Endodermal cell (in vitro differentiated cells): ENCODE measurements at regions not wholly inside any gene's neighbourhood (a gene's known extent, or its start where the extent isn't known, plus 50 kb on each side); places are given as distances from the start of the nearest gene placed in this dataset.
A peak's percentile ranks its signal among the peaks of the same experiment; 100 is the strongest.

Experiments used
- DNase-seq: peaks from one replicate; pipeline ENCODE4 v3.0.0-alpha.2; 2017
- H3K27ac ChIP-seq: 2 replicates; pipeline ENCODE4 v1.5.1; 2013; ENCODE audit warnings: mild to moderate bottlenecking, low read depth, low read length, moderate library complexity
- H3K27me3 ChIP-seq: 2 replicates; pipeline ENCODE4 v1.6.1; 2013; ENCODE audit warnings: mild to moderate bottlenecking, low read length, moderate library complexity; ENCODE audit not compliant: insufficient read depth, control insufficient read depth, poor library complexity, severe bottlenecking
- H3K36me3 ChIP-seq: 2 replicates; pipeline ENCODE4 v1.7.0; 2013; ENCODE audit warnings: mild to moderate bottlenecking, low read length, moderate library complexity; ENCODE audit not compliant: control insufficient read depth, insufficient read depth
- H3K4me1 ChIP-seq: one replicate; pipeline ENCODE4 v1.7.0; 2013; ENCODE audit warnings: low read length; ENCODE audit not compliant: control insufficient read depth, insufficient read depth
- H3K4me3 ChIP-seq: 2 replicates; pipeline ENCODE4 v1.5.1; 2013; ENCODE audit warnings: mild to moderate bottlenecking, low read length, moderate library complexity
- H3K9ac ChIP-seq: 2 replicates; pipeline ENCODE4 v1.6.1; 2013; ENCODE audit warnings: mild to moderate bottlenecking, low read length, moderate library complexity; ENCODE audit not compliant: poor library complexity, severe bottlenecking; ENCODE audit errors: extremely low read depth
- H3K9me3 ChIP-seq: 2 replicates; pipeline ENCODE4 v1.6.1; 2013; ENCODE audit warnings: mild to moderate bottlenecking, low read length, moderate library complexity; ENCODE audit not compliant: control insufficient read depth
- H3K27ac Mint-ChIP-seq: 2 replicates; pipeline ENCODE4 v1.8.0; 2020; ENCODE audit warnings: mixed read lengths
- H3K27me3 Mint-ChIP-seq: 2 replicates; pipeline ENCODE4 v1.8.0; 2021; ENCODE audit warnings: mild to moderate bottlenecking, mixed read lengths; ENCODE audit not compliant: insufficient read depth
- H3K36me3 Mint-ChIP-seq: 2 replicates; pipeline ENCODE4 v1.8.0; 2020; ENCODE audit warnings: low read depth, mixed read lengths
- H3K4me1 Mint-ChIP-seq: 2 replicates; pipeline ENCODE4 v1.8.0; 2020; ENCODE audit warnings: mixed read lengths
- H3K4me3 Mint-ChIP-seq: 2 replicates; pipeline ENCODE4 v1.8.0; 2020; ENCODE audit warnings: mild to moderate bottlenecking, moderate library complexity, mixed read lengths
- H3K9me3 Mint-ChIP-seq: 2 replicates; pipeline ENCODE4 v1.8.0; 2020; ENCODE audit warnings: mild to moderate bottlenecking, mixed read lengths
- WGBS, 2 experiments: methylation state at CpG; one replicate each; pipeline versions ENCODE4 v1.1.5 to v1.1.7; 2013; ENCODE audit warnings: missing lambda C conversion rate in 2 of 2, mixed read lengths in 1 of 2; ENCODE audit not compliant: insufficient coverage in 1 of 2, insufficient read length in 1 of 2; 5-methylcytosine and 5-hydroxymethylcytosine counted together
- TF ChIP-seq, protein P1 (sequence below): fragments of 200-600 bp; sonication (generic); conservative IDR thresholded peaks from 2 replicates; pipeline ENCODE4 v1.5.0; 2021; ENCODE audit warnings: antibody characterized with exemption, mild to moderate bottlenecking

DNA sequence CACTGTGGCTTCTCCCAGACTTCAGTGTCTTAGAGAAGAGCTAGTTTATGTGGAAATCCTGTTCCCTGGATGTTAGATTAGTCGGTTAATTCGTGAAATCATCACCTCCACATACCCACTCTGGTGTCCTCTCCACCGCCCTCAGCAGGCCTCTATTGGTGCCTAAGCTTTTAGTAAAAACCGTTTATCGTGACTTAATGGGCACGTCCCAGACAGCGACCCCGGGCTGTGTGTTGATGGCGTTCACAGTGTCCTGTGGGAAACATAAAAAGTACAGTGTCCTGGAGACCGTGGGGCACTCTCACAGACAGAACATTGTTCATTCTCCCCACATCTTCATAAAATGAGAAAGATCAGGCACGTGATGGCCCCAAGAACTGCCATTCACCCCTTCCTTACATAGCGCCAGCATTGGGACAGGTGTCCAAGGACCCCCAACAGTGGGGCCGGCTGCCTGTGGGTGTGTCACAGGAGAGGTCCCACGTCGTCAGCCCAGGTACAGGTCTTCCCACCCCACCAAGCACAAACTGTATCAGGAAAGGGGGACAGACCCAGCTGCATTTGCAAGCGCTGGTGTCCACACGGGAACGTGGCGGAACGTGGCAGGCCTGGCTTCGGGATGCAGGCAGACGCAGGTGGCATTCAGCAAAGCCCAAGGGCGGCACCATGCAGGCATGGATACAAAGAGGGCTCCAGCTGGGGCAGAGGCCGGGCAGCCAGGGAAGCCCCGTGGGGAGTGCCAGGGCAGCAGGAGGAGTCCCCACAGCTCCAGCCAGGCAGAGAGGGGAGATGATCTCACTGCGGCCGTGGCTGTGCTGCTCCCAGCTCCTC lies 237.7 kb downstream of the DLL1 start:
- Mint-ChIP-seq H3K27me3 (peaks cover 1% of the 10 kb centered on the region), H3K9me3 (peaks cover 15% of the 10 kb centered on the region), H3K4me3 (no peak overlapping the region), H3K4me1 (no peaks in the 10 kb centered on the region), H3K36me3 (no peaks in the 10 kb centered on the region), H3K27ac (no peak overlapping the region)
- Histone ChIP-seq H3K4me1 (no peaks in the 10 kb centered on the region), H3K27me3 (no peaks in the 10 kb centered on the region), H3K4me3 (no peak overlapping the region), H3K9me3 (no peaks in the 10 kb centered on the region), H3K9ac (no peak overlapping the region), H3K27ac (no peak overlapping the region), H3K36me3 (no peaks in the 10 kb centered on the region)
- 83 to 89% methylated on average over 19 to 27 of the region's 27 CpGs for WGBS, 2 experiments
- TF ChIP-seq, protein P1, sequence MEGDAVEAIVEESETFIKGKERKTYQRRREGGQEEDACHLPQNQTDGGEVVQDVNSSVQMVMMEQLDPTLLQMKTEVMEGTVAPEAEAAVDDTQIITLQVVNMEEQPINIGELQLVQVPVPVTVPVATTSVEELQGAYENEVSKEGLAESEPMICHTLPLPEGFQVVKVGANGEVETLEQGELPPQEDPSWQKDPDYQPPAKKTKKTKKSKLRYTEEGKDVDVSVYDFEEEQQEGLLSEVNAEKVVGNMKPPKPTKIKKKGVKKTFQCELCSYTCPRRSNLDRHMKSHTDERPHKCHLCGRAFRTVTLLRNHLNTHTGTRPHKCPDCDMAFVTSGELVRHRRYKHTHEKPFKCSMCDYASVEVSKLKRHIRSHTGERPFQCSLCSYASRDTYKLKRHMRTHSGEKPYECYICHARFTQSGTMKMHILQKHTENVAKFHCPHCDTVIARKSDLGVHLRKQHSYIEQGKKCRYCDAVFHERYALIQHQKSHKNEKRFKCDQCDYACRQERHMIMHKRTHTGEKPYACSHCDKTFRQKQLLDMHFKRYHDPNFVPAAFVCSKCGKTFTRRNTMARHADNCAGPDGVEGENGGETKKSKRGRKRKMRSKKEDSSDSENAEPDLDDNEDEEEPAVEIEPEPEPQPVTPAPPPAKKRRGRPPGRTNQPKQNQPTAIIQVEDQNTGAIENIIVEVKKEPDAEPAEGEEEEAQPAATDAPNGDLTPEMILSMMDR, result no peak
- peak; percentile 18 for DNase-seq

DNA sequence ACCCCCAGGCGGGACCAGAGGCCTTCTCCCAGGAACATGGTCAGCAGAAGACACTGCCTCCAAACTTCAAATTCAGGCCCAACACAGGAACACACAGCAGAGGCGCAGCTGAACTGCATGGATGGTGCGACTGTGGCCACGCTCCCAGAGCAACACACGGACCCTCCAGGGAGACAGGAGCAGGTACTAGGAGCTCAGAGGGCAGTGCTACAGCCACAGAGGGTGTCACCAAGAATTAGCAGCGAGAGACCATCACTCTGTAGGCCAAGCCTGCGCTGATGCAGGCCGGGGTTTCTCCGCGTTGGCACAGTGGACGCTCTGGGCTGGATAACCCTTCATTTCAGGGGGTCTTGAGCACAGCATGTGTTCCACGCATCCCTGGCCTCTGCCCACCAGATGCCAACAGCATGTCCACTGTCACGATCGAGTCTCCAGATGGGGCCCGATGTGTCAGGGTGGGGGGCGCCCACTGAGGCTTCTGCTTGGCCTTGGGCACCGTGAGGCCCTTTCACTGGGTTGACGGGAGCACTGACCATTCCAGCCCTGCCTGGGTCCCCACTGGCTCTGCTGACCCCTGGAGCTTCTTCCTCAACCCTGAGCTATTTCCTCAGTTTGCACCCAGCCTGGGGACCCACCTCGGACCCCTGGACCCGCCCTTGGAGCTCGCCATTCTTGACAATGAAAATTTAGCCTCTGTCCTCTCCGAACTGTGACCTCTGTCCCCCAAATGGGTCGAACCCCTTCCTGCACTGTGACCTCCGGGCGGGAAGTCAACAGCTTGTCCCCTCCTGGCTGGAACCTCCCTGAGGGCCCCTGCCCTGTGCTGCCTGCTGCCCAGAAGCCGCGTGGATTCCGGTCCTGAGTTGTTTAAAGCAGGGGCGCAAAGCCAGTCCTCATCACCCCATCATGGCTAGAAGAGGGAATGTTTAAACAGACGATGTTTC lies 239.4 kb downstream of the DLL1 start:
- no peak overlapping the region for H3K27ac ChIP-seq
- Mint-ChIP-seq H3K4me3 (no peak overlapping the region), H3K27me3 (peaks cover 1% of the 10 kb centered on the region), H3K9me3 (peaks cover 12% of the 10 kb centered on the region), H3K36me3 (no peaks in the 10 kb centered on the region), H3K4me1 (no peaks in the 10 kb centered on the region), H3K27ac (no peak overlapping the region)
- TF ChIP-seq, protein P1, result no peak
- H3K27me3 ChIP-seq, result no peaks in the 10 kb centered on the region
- H3K9ac ChIP-seq, result no peak overlapping the region
- no peaks in the 10 kb centered on the region for H3K4me1 ChIP-seq
- no peaks in the 10 kb centered on the region for H3K9me3 ChIP-seq
- WGBS, 2 experiments, result 94 to 95% methylated on average over 23 to 29 of the region's 30 CpGs
- no peak overlapping the region for H3K4me3 ChIP-seq
- no peaks in the 10 kb centered on the region for H3K36me3 ChIP-seq
- no peak for DNase-seq

DNA sequence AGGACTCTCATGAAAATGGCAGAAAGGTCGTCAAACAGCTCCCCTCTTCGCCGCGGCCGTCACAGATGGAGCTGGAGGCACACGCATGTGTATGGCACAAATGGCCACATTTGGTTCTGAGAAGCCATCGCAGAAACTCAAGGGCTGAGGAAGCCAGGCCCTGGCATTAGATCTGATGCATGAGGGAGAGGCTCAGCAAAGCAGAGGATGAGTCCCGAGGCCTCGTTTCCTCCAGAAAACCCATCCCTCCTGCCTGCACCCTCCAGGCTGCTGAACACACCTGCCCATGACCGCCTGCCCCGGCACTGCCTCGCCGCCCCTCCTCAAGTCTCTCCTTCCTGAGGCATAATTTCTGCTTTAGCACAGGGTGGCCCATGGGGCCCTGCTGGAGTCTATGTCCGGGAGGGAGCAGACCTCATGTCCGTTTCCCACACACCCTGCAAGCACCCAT lies 240.3 kb downstream of the DLL1 start:
- WGBS, 2 experiments, result 87 to 94% methylated on average over 6 to 15 of the region's 15 CpGs
- H3K36me3 Mint-ChIP-seq, result no peaks in the 10 kb centered on the region
- no peaks in the 10 kb centered on the region for H3K27me3 Mint-ChIP-seq
- peaks cover 12% of the 10 kb centered on the region for H3K9me3 Mint-ChIP-seq
- H3K27ac Mint-ChIP-seq, result no peak overlapping the region
- TF ChIP-seq, protein P1, result no peak
- DNase-seq, result no peak
- H3K27me3 ChIP-seq, result no peaks in the 10 kb centered on the region
- no peak overlapping the region for H3K4me3 ChIP-seq
- no peak overlapping the region for H3K4me3 Mint-ChIP-seq
- H3K9ac ChIP-seq, result no peak overlapping the region
- H3K4me1 Mint-ChIP-seq, result no peaks in the 10 kb centered on the region
- no peaks in the 10 kb centered on the region for H3K4me1 ChIP-seq
- H3K27ac ChIP-seq, result no peak overlapping the region
- H3K9me3 ChIP-seq, result no peaks in the 10 kb centered on the region
- no peaks in the 10 kb centered on the region for H3K36me3 ChIP-seq
